ENCODE measurements at regions not wholly inside any gene's neighbourhood (a gene's known extent, or its start where the extent isn't known, plus 50 kb on each side); places are given as distances from the start of the nearest gene placed in this dataset.

DNA sequence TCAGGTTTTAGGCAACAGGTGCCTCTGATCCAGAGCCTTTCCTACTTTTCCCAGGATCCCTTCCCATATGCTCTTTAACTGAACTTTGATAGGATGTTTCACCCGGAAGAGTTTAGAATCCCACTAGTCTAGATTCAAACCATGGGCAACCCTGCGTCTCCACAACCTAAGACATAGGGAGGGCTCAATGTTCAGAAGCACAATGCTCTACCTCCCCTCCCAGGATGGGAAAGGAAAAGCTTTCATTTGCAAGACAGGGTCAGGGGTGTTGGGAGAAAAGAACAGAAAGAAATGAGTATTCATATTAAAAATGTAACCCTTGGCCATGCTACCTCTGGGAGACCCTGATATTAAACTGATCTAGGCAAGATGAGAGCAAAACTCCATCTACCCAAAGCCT is 230.4 kb downstream of the MREG start:
- H3K4me2 ChIP-seq (ENCODE audit: low read length): no peak overlapping the region
- H3K4me3 ChIP-seq (ENCODE audit: low read length): no peak overlapping the region
- H3K9me3 ChIP-seq (ENCODE audit: control insufficient read depth, insufficient read depth, low read length): no peaks in the 10 kb centered on the region
- no peaks in the 10 kb centered on the region for H3F3A ChIP-seq (ENCODE audit: control insufficient read depth, insufficient read depth)
- no peaks in the 10 kb centered on the region for H3K4me1 ChIP-seq (ENCODE audit: control insufficient read depth, low read length)
- no peaks in the 10 kb centered on the region for H3K9me2 ChIP-seq (replicated peaks; ENCODE audit: control insufficient read depth, low read length)
- H3K27ac ChIP-seq (ENCODE audit: low read depth, low read length): no peak overlapping the region
- no peaks in the 10 kb centered on the region for H4K20me1 ChIP-seq (ENCODE audit: control insufficient read depth, insufficient read depth, low read depth, low read length)
- H3K27me3 ChIP-seq (ENCODE audit: control insufficient read depth, low read length): no peaks in the 10 kb centered on the region
- TF ChIP-seq EZH2phosphoT487 (IDR thresholded peaks at IDR 0.05; ENCODE audit: borderline replicate concordance, low read length): no peak
- TF ChIP-seq, protein P1, sequence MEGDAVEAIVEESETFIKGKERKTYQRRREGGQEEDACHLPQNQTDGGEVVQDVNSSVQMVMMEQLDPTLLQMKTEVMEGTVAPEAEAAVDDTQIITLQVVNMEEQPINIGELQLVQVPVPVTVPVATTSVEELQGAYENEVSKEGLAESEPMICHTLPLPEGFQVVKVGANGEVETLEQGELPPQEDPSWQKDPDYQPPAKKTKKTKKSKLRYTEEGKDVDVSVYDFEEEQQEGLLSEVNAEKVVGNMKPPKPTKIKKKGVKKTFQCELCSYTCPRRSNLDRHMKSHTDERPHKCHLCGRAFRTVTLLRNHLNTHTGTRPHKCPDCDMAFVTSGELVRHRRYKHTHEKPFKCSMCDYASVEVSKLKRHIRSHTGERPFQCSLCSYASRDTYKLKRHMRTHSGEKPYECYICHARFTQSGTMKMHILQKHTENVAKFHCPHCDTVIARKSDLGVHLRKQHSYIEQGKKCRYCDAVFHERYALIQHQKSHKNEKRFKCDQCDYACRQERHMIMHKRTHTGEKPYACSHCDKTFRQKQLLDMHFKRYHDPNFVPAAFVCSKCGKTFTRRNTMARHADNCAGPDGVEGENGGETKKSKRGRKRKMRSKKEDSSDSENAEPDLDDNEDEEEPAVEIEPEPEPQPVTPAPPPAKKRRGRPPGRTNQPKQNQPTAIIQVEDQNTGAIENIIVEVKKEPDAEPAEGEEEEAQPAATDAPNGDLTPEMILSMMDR (IDR thresholded peaks at IDR 0.05; ENCODE audit: low read depth, low read length, poor library complexity, severe bottlenecking): no peak
- H3K36me3 ChIP-seq (ENCODE audit: control insufficient read depth, low read length): no peaks in the 10 kb centered on the region
- no peaks in the 10 kb centered on the region for H3K79me2 ChIP-seq (ENCODE audit: control insufficient read depth, low read length)

DNA sequence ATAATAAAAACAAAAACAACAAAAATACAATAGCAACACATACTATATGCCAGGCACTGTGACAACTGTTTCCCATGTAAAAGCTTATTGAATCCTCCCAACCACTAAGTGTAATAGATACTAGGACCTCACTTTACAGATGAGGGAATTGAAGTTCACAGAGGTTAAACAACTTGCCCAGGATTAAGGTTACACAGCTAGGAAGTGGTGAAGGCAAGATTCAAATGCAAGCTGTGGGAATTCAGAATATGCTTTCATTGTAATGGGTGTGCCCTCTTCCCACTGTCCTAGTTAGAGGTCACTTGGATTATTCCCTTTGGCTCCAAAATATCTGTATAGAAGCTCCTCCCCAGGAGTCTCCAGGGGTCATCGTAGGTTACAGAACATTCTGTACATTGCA is 231.1 kb downstream of the MREG start:
- Histone ChIP-seq H3K4me3 (ENCODE audit: low read length) (no peak overlapping the region), H3K79me2 (ENCODE audit: control insufficient read depth, low read length) (no peaks in the 10 kb centered on the region), H3K4me2 (ENCODE audit: low read length) (no peak overlapping the region), H3F3A (ENCODE audit: control insufficient read depth, insufficient read depth) (no peaks in the 10 kb centered on the region), H3K27ac (ENCODE audit: low read depth, low read length) (no peak overlapping the region), H3K9me2 (replicated peaks; ENCODE audit: control insufficient read depth, low read length) (no peaks in the 10 kb centered on the region), H3K4me1 (ENCODE audit: control insufficient read depth, low read length) (no peaks in the 10 kb centered on the region), H3K36me3 (ENCODE audit: control insufficient read depth, low read length) (no peaks in the 10 kb centered on the region), H4K20me1 (ENCODE audit: control insufficient read depth, insufficient read depth, low read depth, low read length) (no peaks in the 10 kb centered on the region), H3K9me3 (ENCODE audit: control insufficient read depth, insufficient read depth, low read length) (no peaks in the 10 kb centered on the region), H3K27me3 (ENCODE audit: control insufficient read depth, low read length) (no peaks in the 10 kb centered on the region)
- TF ChIP-seq EZH2phosphoT487 (IDR thresholded peaks at IDR 0.05; ENCODE audit: borderline replicate concordance, low read length): no peak
- TF ChIP-seq, protein P1 (IDR thresholded peaks at IDR 0.05; ENCODE audit: low read depth, low read length, poor library complexity, severe bottlenecking): no peak

DNA sequence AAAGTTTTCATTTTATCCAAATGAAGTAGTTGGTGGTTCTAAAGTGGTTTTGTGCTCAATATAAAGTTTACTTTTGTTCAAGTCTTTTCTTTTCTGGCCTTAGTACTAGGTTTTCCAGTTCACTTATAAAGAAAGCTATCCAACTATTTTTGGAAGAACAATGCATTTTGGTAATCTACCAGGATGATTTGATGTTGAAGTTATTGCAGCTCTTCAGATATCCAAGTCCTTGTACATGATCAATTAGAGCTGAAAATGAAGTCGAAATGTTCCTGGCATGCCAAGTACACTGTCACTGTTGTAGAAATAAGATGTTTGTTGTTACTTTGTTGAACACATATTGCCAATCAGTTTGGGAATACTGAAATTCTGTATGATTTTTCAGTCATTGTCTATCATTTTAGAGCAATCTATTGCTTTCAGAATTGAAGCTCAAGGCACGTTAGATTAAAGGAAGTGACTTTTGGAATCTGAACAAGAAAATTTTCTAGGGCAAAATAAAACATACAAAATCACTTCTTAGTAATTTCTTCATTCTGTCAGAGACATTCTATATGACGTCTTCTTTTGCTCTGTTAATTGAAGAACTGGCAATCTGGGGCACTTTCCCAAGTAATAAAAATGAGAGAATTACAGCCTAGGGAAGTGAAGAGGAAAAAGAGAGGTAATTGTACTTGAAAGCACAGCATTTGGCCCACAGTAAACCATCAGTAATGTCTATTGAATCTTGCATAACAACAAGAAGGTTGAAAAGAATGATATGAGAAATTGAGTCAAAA is 232.3 kb downstream of the MREG start:
- H3K79me2 ChIP-seq (ENCODE audit: control insufficient read depth, low read length): no peaks in the 10 kb centered on the region
- H3K4me1 ChIP-seq (ENCODE audit: control insufficient read depth, low read length): no peaks in the 10 kb centered on the region
- no peak overlapping the region for H3K4me3 ChIP-seq (ENCODE audit: low read length)
- no peaks in the 10 kb centered on the region for H3K9me2 ChIP-seq (replicated peaks; ENCODE audit: control insufficient read depth, low read length)
- no peak overlapping the region for H3K4me2 ChIP-seq (ENCODE audit: low read length)
- H3F3A ChIP-seq (ENCODE audit: control insufficient read depth, insufficient read depth): no peaks in the 10 kb centered on the region
- no peak for TF ChIP-seq EZH2phosphoT487 (IDR thresholded peaks at IDR 0.05; ENCODE audit: borderline replicate concordance, low read length)
- TF ChIP-seq, protein P1 (IDR thresholded peaks at IDR 0.05; ENCODE audit: low read depth, low read length, poor library complexity, severe bottlenecking): no peak
- no peaks in the 10 kb centered on the region for H3K9me3 ChIP-seq (ENCODE audit: control insufficient read depth, insufficient read depth, low read length)
- H3K27me3 ChIP-seq (ENCODE audit: control insufficient read depth, low read length): no peaks in the 10 kb centered on the region
- no peak overlapping the region for H3K27ac ChIP-seq (ENCODE audit: low read depth, low read length)
- H4K20me1 ChIP-seq (ENCODE audit: control insufficient read depth, insufficient read depth, low read depth, low read length): no peaks in the 10 kb centered on the region
- no peaks in the 10 kb centered on the region for H3K36me3 ChIP-seq (ENCODE audit: control insufficient read depth, low read length)

Data from DOHH2 (cell line).